ENCODE measurements at regions not wholly inside any gene's neighbourhood (a gene's known extent, or its start where the extent isn't known, plus 50 kb on each side); places are given as distances from the start of the nearest gene placed in this dataset.

DNA sequence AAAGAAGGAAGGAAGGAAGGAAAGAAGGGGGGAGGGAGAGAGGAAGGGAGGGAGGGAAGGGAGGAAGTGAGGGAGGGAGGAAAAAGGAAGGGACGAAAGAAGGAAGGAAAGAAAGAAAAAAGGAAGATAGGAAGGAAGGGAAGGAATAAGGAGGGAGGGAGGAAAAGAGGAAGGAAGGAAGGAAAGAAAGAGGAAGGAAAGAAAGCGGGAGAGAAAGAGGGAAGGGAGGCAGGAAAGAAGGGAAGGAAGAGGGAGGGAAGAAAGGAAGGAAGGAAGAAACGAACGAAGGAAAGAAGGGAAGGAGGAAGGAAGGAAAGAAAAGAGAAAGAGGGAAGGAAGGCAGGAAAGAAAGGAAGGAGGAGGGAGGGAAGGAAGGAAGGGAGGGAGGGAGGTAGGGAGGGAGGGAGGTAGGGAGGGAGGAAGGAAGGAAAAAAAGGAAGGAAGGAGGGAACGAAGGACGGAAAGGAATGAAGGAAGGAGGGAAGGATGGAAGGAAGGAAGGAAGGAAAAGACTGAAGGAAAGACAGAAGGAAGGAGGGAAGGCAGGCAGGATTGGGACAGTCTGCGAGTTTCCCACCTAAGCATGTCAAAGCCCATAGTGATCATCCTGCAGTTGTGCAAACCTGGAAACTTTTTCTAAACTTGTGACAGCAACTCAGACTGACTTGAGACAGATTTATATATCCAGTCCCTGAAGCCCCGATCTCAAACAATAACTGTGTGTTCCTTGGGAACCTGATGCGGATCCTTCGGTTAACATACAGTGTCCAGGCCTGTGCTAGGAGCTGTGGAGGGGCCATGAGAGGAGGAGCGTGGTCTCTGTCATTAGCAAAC, 59.8 kb upstream of the IYD start:
- TF ChIP-seq, protein P1, sequence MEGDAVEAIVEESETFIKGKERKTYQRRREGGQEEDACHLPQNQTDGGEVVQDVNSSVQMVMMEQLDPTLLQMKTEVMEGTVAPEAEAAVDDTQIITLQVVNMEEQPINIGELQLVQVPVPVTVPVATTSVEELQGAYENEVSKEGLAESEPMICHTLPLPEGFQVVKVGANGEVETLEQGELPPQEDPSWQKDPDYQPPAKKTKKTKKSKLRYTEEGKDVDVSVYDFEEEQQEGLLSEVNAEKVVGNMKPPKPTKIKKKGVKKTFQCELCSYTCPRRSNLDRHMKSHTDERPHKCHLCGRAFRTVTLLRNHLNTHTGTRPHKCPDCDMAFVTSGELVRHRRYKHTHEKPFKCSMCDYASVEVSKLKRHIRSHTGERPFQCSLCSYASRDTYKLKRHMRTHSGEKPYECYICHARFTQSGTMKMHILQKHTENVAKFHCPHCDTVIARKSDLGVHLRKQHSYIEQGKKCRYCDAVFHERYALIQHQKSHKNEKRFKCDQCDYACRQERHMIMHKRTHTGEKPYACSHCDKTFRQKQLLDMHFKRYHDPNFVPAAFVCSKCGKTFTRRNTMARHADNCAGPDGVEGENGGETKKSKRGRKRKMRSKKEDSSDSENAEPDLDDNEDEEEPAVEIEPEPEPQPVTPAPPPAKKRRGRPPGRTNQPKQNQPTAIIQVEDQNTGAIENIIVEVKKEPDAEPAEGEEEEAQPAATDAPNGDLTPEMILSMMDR (conservative IDR thresholded peaks at IDR 0.05; ENCODE audit: low read length) = no peak
- TF ChIP-seq EZH2phosphoT487 (IDR thresholded peaks at IDR 0.05; ENCODE audit: borderline replicate concordance) = no peak
